AG10803 (cell line): ENCODE measurements at regions not wholly inside any gene's neighbourhood (a gene's known extent, or its start where the extent isn't known, plus 50 kb on each side); places are given as distances from the start of the nearest gene placed in this dataset.

ENCODE experiments used
- DNase-seq: peaks from one replicate; pipeline ENCODE4 v3.0.0; 2010; ENCODE audit warnings: low read depth
- H3K4me3 ChIP-seq: 2 replicates; pipeline ENCODE4 v1.5.1; 2011; ENCODE audit warnings: mild to moderate bottlenecking, low read length, control low read depth
- TF ChIP-seq, protein P1 (sequence below): conservative IDR thresholded peaks from 2 replicates; pipeline ENCODE4 v1.5.1; 2011; ENCODE audit warnings: mild to moderate bottlenecking, low read length, control low read depth, inconsistent platforms

DNA sequence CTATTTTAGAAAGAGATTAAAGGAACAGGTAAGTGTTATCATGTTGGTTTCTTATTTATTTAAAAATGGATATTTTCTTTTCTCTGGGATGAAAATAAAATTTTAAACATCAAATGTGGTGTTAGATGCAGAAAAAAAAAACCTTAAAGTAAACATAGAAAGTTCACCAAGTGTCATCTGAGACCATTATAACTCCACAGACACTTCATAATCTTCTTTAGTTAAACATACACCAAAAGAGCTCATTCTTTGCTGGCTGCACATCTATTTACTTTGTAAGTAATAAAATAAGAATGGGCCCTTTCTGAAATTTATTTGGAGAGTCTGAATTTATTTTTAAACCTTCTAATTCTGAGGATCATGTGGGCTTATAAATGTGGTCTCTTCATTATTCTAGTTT lies 460.7 kb upstream of the CTSO start:
- TF ChIP-seq, protein P1, sequence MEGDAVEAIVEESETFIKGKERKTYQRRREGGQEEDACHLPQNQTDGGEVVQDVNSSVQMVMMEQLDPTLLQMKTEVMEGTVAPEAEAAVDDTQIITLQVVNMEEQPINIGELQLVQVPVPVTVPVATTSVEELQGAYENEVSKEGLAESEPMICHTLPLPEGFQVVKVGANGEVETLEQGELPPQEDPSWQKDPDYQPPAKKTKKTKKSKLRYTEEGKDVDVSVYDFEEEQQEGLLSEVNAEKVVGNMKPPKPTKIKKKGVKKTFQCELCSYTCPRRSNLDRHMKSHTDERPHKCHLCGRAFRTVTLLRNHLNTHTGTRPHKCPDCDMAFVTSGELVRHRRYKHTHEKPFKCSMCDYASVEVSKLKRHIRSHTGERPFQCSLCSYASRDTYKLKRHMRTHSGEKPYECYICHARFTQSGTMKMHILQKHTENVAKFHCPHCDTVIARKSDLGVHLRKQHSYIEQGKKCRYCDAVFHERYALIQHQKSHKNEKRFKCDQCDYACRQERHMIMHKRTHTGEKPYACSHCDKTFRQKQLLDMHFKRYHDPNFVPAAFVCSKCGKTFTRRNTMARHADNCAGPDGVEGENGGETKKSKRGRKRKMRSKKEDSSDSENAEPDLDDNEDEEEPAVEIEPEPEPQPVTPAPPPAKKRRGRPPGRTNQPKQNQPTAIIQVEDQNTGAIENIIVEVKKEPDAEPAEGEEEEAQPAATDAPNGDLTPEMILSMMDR: no peak
- DNase-seq: no peak
- H3K4me3 ChIP-seq: no peak overlapping the region

DNA sequence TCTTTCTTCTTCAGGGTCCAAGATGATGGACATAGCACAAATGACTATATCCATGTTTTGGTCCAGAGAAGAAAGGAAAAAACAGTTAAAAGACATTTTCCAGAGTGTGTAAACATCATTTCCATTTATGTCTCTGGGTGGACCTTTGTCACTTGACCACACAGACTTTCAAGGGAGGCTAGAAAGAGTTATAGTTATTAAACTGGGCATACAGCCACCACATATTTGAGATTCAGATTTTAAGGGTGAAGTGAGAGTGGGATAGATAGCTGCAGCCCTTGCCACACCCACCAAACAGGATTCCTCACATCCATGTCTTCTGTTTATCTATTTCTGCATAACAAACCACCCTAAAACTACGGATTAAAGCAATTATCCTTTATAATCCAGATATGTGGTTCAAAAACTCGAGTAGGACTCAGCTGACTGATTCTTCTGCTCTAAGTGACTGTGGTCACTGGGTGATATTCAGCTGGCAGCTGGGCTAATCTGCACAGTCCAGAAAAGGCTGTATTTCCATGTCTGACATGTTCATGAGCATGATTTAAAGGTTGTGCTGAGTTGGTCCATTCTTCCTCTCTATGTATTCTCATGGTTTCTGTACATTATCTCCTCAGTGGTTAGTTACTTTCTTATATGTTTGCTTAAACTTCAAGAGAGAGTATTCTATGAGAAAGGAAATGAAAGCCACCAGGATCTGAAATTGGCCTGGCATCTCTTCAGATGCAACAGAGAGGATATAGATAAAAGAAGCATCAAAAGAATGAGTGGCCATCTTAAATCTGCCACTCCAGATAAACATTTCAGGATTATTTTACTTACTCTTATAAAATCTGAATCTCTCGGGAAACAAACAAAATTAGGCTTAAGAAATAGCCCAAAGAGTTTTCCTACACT lies 459.8 kb upstream of the CTSO start:
- DNase-seq: no peak
- TF ChIP-seq, protein P1: no peak

DNA sequence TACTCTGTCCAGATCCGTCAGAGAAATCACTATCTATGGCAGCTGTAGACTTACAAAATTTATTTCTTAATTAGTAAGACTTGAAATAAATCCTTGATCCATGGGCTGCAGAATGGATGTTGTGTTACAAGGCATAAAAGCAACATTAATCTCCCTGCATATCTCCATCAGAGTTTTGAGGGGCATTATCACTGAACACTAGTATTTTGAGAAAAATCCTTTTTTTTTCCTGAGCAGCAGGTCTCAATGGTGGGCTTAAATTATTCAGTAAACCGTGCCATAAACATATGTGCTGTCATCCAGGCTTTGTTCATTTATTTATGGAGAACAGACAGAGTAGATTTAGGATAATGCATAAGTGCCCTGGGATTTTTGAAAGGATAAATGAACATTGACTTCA lies 457.9 kb upstream of the CTSO start:
- no peak overlapping the region for H3K4me3 ChIP-seq
- TF ChIP-seq, protein P1: no peak
- DNase-seq: no peak

More for the DNA sequence above, 459.8 kb upstream of the CTSO start:
- no peak overlapping the region for H3K4me3 ChIP-seq

DNA sequence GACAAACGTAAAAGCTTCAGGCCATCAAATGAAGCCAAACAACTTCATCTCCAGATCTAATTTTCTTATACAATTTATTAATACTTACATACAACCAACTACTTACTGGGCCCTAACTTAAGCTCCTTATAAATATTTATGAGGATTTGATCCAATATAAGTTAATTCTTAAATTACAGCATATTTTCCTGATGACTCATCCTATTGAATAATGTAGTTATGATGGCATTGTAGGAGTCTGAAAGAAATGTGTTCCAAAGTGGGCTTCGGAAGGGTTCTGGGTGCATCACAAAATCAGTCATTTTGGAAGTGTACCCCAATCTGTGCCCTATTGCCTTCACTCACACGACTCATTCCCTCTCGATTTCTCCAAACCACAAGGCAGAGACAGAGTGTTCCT lies 455.1 kb upstream of the CTSO start:
- TF ChIP-seq, protein P1: no peak
- no peak overlapping the region for H3K4me3 ChIP-seq
- no peak for DNase-seq

DNA sequence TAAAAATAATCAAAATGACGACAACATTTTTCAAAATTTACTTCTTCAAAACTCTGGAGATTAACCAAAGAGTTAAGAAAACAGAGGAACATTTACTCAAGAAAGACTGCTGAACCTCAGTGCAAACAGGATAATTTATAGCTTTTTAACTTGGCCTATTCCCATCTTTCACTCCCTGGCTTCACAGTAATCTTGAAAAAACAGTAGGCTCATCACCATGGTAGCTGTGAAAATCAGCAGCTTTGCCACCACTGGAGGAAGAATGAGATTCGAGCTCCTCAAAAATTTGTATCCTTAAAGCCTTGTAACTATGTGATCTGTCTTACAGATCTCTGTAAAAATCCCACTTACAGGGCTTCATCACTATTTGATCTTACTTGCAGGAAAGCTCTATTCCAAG lies 447.7 kb upstream of the CTSO start:
- H3K4me3 ChIP-seq: no peak overlapping the region
- TF ChIP-seq, protein P1: no peak
- peak; percentile 8 for DNase-seq

DNA sequence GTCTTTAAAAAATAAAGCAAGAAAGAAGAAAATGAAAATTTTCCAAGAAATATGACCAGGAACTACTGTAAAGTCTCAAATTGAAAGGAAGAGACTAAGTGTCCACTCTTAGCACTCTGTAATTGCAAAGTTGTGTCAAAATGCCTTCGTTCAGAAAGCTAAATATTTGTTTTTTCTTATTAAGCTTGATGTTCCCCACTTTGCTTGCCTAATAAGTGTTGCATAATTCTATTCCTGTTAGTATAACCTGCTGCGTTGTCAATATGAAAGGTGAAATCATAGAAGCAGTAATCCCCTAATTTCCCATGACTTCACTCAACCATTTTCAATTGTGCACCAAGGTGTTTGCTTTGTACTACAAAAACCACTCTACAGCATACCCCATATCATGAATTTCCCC lies 442.9 kb upstream of the CTSO start:
- TF ChIP-seq, protein P1: no peak
- no peak overlapping the region for H3K4me3 ChIP-seq
- no peak for DNase-seq

DNA sequence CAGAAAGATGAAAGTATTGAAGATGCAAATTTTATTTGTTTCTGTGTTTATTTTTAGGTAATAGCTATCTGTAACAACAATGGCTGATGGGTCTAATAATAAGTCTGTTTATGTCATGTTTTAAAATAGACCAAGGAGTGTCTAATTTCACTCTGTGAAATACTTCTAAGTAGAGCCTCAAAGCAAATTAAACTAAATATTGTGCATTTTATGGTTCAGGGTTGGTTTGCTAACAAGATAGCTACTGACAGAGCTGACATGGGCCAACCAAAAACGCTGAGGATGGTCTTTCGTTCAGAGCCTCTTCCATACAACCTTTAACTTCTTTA lies 437.6 kb upstream of the CTSO start:
- TF ChIP-seq, protein P1: no peak
- H3K4me3 ChIP-seq: no peak overlapping the region
- DNase-seq: no peak
